SK-N-SH treated with all-trans-retinoic acid at 6 μM for 48 hours (cell line): ENCODE measurements at regions not wholly inside any gene's neighbourhood (a gene's known extent, or its start where the extent isn't known, plus 50 kb on each side); places are given as distances from the start of the nearest gene placed in this dataset.

Source experiments
- ATAC-seq: fragments of 200-7000 bp; cut with Tn5 transposase; 3 replicates; pipeline ENCODE4 v1.9.1; 2020; ENCODE audit warnings: mild to moderate bottlenecking, moderate library complexity
- ARNTL ChIP-seq: fragments of 450-650 bp; formaldehyde crosslinking; IDR thresholded peaks from 2 replicates; pipeline ENCODE4 v1.5.0; 2020; ENCODE audit warnings: low read depth, mild to moderate bottlenecking, moderate library complexity, borderline replicate concordance
- BACH2 ChIP-seq: fragments of 250-450 bp; sonication (Bioruptor Pico); IDR thresholded peaks from 2 replicates; pipeline ENCODE4 v1.9.0; 2021; ENCODE audit warnings: mild to moderate bottlenecking, borderline replicate concordance
- CSDC2 ChIP-seq: fragments of 250-450 bp; sonication (Bioruptor Pico); IDR thresholded peaks from 2 replicates; pipeline ENCODE4 v1.5.0; 2020; ENCODE audit warnings: mild to moderate bottlenecking, moderate library complexity
- CSRNP3 ChIP-seq: fragments of 250-450 bp; sonication (Bioruptor Pico); IDR thresholded peaks from 2 replicates; pipeline ENCODE4 v1.5.1; 2021; ENCODE audit warnings: mild to moderate bottlenecking, moderate library complexity
- ISL1 ChIP-seq: fragments of 250-450 bp; sonication (Bioruptor Pico); IDR thresholded peaks from 2 replicates; pipeline ENCODE4 v2.1.2; 2022; ENCODE audit warnings: mild to moderate bottlenecking, moderate library complexity
- OSR1 ChIP-seq: fragments of 250-450 bp; sonication (Bioruptor Pico); IDR thresholded peaks from 2 replicates; pipeline ENCODE4 v1.8.0; 2022; ENCODE audit warnings: moderate library complexity, mild to moderate bottlenecking, inconsistent platforms
- PATZ1 ChIP-seq: fragments of 250-450 bp; sonication (Bioruptor Pico); IDR thresholded peaks from 2 replicates; pipeline ENCODE4 v1.8.0; 2020; ENCODE audit warnings: mild to moderate bottlenecking, moderate library complexity, borderline replicate concordance
- POU6F1 ChIP-seq: fragments of 250-450 bp; sonication (Bioruptor Pico); IDR thresholded peaks from 2 replicates; pipeline ENCODE4 v1.8.0; 2021; ENCODE audit warnings: low read depth, mild to moderate bottlenecking, moderate library complexity, borderline replicate concordance
- PPARA ChIP-seq: fragments of 250-450 bp; sonication (Bioruptor Pico); IDR thresholded peaks from 2 replicates; pipeline ENCODE4 v1.5.0; 2020; ENCODE audit warnings: mild to moderate bottlenecking, borderline replicate concordance
- RARB ChIP-seq: fragments of 250-450 bp; sonication (Bioruptor Pico); IDR thresholded peaks from 2 replicates; pipeline ENCODE4 v1.8.0; 2021; ENCODE audit warnings: mild to moderate bottlenecking, moderate library complexity
- SNAI2 ChIP-seq: fragments of 250-450 bp; sonication (Bioruptor Pico); IDR thresholded peaks from 2 replicates; pipeline ENCODE4 v1.5.0; 2020; ENCODE audit warnings: mild to moderate bottlenecking, moderate library complexity
- TCF4 ChIP-seq: fragments of 250-450 bp; sonication (Bioruptor Pico); IDR thresholded peaks from 2 replicates; pipeline ENCODE4 v1.8.0; 2021; ENCODE audit warnings: mild to moderate bottlenecking, moderate library complexity, borderline replicate concordance
- TOX ChIP-seq: fragments of 250-450 bp; sonication (Bioruptor Pico); IDR thresholded peaks from 2 replicates; pipeline ENCODE4 v1.8.0; 2021; ENCODE audit warnings: mild to moderate bottlenecking, moderate library complexity, borderline replicate concordance
- TSHZ2 ChIP-seq: fragments of 250-450 bp; sonication (Bioruptor Pico); IDR thresholded peaks from 2 replicates; pipeline ENCODE4 v1.5.0; 2020; ENCODE audit warnings: mild to moderate bottlenecking, moderate library complexity
- ZC3H10 ChIP-seq: fragments of 250-450 bp; sonication (Bioruptor Pico); IDR thresholded peaks from 2 replicates; pipeline ENCODE4 v1.5.1; 2021; ENCODE audit warnings: mild to moderate bottlenecking, moderate library complexity
- ZFP3 ChIP-seq: fragments of 250-450 bp; sonication (Bioruptor Pico); IDR thresholded peaks from 2 replicates; pipeline ENCODE4 v1.5.0; 2020; ENCODE audit warnings: mild to moderate bottlenecking, moderate library complexity
- ZFP30 ChIP-seq: fragments of 450-650 bp; formaldehyde crosslinking; IDR thresholded peaks from 2 replicates; pipeline ENCODE4 v1.5.0; 2022; ENCODE audit warnings: mild to moderate bottlenecking, moderate library complexity
- ZNF70 ChIP-seq: fragments of 450-650 bp; formaldehyde crosslinking; IDR thresholded peaks from 2 replicates; pipeline ENCODE4 v1.5.0; 2020; ENCODE audit warnings: mild to moderate bottlenecking, moderate library complexity
- ZNF8 ChIP-seq: fragments of 450-650 bp; formaldehyde crosslinking; IDR thresholded peaks from 2 replicates; pipeline ENCODE4 v1.5.0; 2020; ENCODE audit warnings: mild to moderate bottlenecking, moderate library complexity
- TF ChIP-seq, protein P1 (sequence below): fragments of 250-450 bp; sonication (Bioruptor Pico); IDR thresholded peaks from 2 replicates; pipeline ENCODE4 v1.5.1; 2020; ENCODE audit warnings: low read depth, mild to moderate bottlenecking, moderate library complexity

DNA sequence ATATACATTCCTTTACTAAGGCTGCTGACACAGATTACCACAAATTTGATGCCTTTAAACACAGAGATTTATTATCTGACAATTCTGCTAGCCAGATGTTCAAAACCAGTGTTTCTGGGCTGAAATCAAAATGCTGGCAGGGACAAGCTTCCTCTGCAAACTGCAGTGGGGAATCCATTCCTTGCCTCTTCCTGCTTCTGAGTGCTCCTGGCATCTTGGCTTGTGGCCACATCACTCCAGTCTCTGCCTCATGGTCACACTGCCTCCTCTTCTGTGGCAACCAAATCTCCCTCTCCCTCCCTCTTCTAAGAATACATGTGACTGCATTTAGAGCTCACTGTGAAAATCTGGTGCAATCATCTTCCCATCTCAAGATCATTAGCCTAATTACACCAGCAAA is 235.7 kb downstream of the TTC8 start:
- TF ChIP-seq CSDC2: no peak
- TF ChIP-seq TOX: no peak
- no peak for TF ChIP-seq ZC3H10 (CRISPR knock-in tag)
- no peak for ATAC-seq

DNA sequence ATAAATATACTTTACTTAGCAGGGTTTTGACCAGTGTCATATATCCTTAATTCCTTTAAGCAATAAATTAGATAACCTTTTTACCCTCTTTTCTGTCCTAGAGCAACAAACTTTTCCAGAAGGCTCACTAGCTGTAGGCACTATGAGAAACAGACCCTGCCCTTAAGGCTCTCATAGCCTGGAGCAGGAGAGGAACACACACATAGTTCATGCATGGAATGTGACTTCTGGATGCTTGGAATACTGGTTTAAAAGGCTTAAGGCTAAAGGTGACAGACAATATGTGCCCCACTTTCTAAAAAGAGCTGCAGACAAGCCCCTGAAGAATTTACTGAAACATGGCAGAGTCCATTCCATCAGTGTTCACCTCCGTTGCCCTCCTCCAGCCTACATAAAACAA is 237.2 kb downstream of the TTC8 start:
- TF ChIP-seq ZFP3 (CRISPR knock-in tag) (no peak), ISL1 (CRISPR knock-in tag) (no peak), BACH2 (CRISPR knock-in tag) (no peak), ZFP30 (CRISPR knock-in tag) (no peak), POU6F1 (no peak), ZNF70 (CRISPR knock-in tag) (no peak), CSDC2 (no peak), TCF4 (CRISPR knock-in tag) (no peak), ZNF8 (CRISPR knock-in tag) (no peak), PATZ1 (CRISPR knock-in tag) (no peak), PPARA (no peak), SNAI2 (CRISPR knock-in tag) (no peak), OSR1 (no peak)
- no peak for ATAC-seq

DNA sequence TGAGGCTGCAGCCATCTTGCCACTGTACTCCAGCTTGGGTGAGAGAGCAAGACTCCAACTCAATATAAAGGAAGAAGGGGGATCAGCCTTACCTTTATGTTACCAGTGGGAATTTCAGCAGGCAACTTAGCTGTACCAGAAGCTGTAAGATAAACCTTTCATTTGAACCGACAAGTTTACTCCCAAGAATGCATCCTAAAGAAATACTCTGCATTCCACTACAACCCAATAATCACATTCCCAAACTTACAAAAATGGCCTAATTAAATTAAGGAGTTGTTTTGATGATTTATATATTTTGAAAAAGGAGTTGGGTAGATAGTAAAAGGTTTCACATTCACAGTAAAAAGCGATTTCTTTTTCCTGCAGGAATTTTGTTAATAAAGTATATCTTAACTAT is 241.4 kb downstream of the TTC8 start:
- TF ChIP-seq RARB (CRISPR knock-in tag) (no peak), ZNF8 (CRISPR knock-in tag) (no peak), POU6F1 (no peak), CSRNP3 (0 out of 2 replicates have a peak, but pooled peaks have one; percentile 40), PATZ1 (CRISPR knock-in tag) (no peak), ZNF70 (CRISPR knock-in tag) (no peak), ARNTL (CRISPR knock-in tag) (no peak), TSHZ2 (CRISPR knock-in tag) (no peak), PPARA (no peak), CSDC2 (no peak), ISL1 (CRISPR knock-in tag) (peak; percentile 78)
- TF ChIP-seq, protein P1, sequence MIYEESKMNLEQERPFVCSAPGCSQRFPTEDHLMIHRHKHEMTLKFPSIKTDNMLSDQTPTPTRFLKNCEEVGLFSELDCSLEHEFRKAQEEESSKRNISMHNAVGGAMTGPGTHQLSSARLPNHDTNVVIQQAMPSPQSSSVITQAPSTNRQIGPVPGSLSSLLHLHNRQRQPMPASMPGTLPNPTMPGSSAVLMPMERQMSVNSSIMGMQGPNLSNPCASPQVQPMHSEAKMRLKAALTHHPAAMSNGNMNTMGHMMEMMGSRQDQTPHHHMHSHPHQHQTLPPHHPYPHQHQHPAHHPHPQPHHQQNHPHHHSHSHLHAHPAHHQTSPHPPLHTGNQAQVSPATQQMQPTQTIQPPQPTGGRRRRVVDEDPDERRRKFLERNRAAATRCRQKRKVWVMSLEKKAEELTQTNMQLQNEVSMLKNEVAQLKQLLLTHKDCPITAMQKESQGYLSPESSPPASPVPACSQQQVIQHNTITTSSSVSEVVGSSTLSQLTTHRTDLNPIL (CRISPR knock-in tag): peak; percentile 55; the same call in 1 of the 2 replicates
- TF ChIP-seq, all 23 proteins: peak for 3
- ATAC-seq: no peak
